GM21737 (cell line): ENCODE measurements at regions not wholly inside any gene's neighbourhood (a gene's known extent, or its start where the extent isn't known, plus 50 kb on each side); places are given as distances from the start of the nearest gene placed in this dataset.

Experiments used
- ATAC-seq: cut with Tn5 transposase; IDR thresholded peaks from one replicate; pipeline ENCODE4 v1.9.1; 2021; ENCODE audit warnings: mild to moderate bottlenecking, moderate library complexity; ENCODE audit not compliant: unreplicated experiment

DNA sequence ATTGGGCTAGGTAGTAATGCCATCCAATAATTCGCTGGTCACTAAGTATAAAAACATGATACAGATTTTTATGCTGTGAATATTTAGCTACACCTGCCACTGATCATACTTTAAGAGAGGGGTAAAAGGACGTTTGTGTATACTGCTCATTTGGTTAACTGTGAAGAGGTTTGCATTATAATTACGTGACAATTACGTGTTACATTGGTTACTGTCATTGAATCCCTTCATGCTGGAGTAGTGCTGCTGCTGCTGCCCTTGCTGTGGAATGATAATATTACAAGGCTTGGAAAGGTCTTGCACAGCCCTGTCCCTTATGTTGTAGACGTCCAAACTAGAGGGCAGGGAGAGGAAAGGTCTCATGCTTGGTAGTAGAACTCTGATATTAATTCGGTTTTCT lies 312.2 kb upstream of the ATP2B1 start:
- no peak for ATAC-seq

GRCh38 chr12:90020436-90020835 lies 311.8 kb upstream of the ATP2B1 start:
- ATAC-seq = no peak

DNA sequence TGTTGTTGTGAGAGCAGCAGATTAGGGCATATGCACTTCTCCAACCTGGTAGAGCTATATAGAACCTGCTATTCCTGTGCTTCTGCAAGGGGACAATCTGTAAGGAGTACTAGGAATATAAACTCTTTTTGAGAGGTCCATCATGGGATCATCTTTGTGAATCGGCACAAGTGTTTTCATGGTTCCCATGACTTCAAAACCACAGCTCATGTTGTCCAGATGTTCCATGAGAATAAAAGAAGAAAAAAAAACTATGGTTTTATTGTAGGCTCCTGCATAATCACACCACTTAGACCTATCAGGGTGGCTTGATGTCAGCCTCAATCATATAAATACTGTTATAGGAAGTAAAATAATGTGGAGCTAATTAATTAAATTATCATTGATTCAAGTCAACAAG lies 311.4 kb upstream of the ATP2B1 start:
- ATAC-seq = no peak

DNA sequence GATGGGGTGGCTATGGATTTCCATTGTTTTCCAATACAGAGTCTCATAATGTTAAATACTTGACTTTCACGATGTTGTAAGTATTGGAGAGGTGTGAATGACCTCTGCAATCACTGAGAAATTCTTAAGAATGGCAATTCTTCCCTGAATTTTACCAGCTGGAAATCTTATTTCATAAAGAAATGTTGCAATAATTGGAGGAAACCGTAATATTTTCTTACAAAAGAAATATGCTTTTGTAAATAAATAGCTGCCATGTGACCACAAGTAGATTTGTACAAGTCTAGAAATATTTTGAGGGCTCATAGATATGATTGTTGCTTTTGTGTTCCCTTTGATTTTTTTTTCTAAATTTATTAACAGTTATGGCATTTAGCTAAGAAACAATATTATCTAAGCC lies 308.7 kb upstream of the ATP2B1 start:
- ATAC-seq = no peak

GRCh38 chr12:90015228-90015627 lies 306.6 kb upstream of the ATP2B1 start:
- no peak for ATAC-seq

GRCh38 chr12:90013409-90013808 lies 304.8 kb upstream of the ATP2B1 start:
- ATAC-seq = peak; percentile 71

DNA sequence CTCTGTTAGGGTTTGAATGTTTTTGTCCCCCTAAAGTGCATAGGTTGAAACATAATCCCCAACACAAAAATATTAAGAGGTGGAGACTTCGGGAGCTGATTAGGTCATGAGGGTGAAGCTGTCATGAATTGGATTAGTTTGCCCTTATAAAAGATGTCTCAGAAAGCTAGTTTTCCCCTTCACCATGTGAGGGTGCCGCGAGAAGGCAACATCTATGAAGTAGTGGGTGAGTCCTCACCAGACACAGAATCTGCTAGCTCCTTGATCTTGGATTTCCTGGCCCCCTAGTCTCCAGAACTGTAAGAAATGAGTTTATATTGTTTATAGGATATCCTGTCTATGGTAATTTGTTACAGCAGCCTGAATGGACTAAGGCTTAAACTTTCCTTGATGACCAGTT lies 301.5 kb upstream of the ATP2B1 start:
- no peak for ATAC-seq

- no peak for ATAC-seq
Measured at GRCh38 chr12:90008277-90008676, 299.6 kb upstream of the ATP2B1 start.

- peak; percentile 59 for ATAC-seq
Measured at GRCh38 chr12:90004319-90005074, 295.9 kb upstream of the ATP2B1 start.

DNA sequence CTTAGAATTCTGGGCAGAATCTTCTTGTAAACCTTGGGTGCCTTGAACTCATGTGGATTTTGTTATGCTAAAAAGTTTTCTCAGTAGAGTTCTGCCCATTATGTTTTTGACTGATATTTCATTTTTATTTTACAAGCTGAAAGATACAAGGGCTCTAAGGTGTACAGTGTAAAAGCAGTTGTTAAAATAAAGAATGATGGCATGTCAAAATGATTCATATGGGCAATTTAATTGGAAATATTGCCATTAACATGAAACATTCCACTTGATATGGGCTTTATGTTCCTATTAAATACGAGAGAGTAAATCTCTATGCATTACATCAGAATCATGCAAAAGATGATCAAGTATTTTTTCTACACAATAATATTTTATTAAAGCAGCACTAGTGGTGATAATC lies 295.1 kb upstream of the ATP2B1 start:
- no peak for ATAC-seq

DNA sequence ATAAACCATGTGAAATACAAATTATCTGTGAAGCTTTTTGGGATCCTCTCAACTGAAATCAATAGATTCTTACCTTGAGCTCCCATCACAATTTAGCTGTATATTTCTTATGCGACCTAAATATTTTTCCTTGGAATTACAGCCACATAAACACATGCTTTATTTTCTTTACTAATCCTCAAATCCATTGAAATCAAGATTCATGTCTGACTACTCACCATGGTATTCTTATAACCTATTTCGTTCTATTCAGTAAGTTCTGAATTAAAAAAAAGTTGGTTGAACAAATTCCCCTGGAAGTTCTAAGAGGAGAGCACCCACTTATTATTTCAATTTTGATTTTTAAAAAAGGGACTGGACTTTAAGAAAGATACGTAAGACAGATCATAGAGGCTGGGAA lies 292.1 kb upstream of the ATP2B1 start:
- no peak for ATAC-seq

DNA sequence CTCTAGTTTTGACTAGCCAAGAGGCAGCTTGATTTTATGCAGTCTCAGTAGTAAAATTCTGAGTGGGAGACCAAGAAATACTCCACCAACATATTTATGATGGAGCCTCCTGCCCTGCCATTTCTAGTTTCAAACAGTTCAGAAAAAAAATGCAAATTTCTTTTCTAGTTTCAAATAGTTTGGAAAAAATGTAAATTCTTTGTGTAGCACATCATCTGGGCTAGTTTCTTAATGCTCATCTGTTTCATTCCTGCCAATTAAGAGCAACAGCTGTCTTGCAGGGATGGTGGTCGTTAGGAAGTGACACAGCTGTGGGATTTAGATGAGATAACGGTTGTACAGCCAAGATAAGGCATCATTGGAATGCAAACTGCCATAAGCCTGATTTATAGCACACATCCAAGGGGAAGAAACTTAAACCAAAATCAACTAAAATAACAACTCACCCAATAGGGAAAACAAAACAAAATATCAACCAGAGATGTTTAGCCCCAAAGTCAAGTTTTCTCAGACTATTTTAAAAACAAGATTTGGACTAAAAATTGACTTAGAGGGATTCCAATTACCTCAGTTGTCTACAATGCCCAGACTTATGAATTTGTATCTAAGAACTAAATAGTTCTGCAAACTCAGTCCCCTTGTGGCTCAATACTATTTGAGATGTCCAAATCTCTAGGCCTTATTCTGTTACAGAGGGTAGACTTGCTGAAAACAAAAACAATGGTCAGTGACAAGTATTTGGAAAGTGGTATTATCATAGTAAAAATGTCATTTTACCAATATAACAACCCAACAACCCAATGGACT lies 291.3 kb upstream of the ATP2B1 start:
- no peak for ATAC-seq

GRCh38 chr12:89995870-89996269 lies 287.2 kb upstream of the ATP2B1 start:
- no peak for ATAC-seq

DNA sequence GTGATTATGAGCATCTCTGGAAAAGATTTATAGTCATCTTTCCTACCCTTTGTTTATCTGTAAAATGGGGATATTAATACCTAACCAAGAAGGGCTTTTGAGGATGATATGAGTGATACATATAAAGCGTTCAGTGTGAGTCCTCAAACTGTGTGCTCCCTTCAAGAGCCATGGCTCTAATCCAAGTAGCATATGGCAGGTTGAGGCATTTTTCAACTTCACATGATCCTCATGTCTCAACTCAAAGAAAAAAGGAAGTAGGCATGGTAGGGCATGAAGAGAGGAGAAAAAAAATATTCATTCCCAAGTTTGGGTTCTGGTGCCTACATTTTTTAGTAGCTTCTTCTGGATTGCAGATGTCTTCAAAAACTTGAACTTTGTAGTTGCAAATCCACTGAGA lies 286.3 kb upstream of the ATP2B1 start:
- no peak for ATAC-seq

- no peak for ATAC-seq
Measured at GRCh38 chr12:89993632-89994031, 285.0 kb upstream of the ATP2B1 start.

DNA sequence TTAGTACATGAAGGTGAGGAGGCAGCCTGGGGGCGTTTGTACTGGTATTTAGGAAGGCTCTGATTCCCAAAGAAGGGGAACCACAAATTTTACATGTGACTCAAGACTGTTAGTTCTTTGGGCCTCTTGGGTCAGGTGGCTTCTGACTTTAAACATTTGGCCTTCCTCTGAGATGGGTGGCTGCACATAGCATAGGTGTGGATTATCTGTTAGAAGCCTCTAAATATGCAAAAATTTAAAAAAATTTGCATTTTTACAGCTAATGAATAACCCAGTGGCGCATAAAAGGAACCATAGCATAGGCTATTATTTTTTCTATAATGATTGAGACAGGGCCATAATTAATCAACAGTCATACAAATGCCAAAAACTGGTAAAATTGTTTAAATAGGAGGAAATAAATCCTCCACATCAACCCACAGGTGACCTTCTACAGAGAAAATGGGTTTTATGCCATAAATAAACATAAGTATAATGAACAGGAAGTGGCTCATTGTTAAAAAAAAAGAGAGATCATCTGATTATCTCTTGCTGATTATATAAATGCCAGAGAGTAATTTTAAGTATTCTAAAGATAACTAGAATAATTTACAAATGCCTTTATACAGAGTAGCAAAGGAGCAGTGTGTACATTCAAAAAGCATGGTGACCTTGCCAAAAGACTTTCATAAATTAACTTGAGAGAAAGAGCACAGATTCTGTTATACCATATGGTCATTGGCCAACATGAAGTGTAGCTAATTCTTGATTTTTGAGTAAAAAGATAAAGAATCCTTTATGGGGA lies 284.2 kb upstream of the ATP2B1 start:
- no peak for ATAC-seq

DNA sequence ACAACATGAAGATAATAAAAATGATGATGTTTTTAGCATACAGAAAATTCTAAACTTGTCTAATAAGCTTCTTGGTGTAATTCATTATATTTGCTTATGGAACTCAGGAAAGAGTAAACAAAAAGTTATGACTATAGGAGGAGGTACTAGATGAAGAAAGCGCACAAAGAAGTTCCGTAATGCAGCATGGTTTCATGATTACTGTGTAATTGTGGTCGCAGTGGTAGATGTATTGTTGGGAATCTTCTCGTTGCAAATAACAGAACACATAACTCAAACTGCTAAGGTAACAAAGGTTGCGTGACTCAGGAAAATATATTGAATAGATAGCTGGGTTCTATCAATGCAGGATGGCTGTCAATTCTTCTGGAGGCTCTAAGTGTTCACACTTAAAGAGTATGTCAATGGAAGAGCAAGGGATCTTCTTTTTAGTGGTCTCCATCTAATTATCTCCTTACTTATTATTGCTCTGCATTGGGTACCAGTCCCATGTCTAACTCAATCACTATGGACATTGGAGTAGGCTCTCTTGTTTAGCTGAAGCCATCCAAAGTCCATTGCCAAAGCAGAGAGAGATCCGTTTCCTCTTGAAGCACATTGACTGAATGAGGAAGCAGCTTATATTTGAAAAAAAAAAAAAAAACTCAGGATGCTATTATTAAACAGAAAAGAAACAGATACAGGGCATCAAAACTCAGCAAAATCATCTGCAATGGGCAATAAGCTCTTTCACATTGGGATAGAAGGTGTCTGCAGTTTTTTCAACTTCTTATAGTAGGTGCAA lies 283.4 kb upstream of the ATP2B1 start:
- ATAC-seq = no peak

GRCh38 chr12:89988188-89988915 lies 279.7 kb upstream of the ATP2B1 start:
- no peak for ATAC-seq

- ATAC-seq = no peak
Measured at GRCh38 chr12:89985935-89986334, 277.3 kb upstream of the ATP2B1 start.

- no peak for ATAC-seq
Measured at GRCh38 chr12:89984846-89985245, 276.2 kb upstream of the ATP2B1 start.
